D721Med (cell line): ENCODE measurements at regions not wholly inside any gene's neighbourhood (a gene's known extent, or its start where the extent isn't known, plus 50 kb on each side); places are given as distances from the start of the nearest gene placed in this dataset.

Experiments used
- DNase-seq: peaks from one replicate; pipeline ENCODE4 v3.0.0; 2011; ENCODE audit warnings: low spot score; ENCODE audit not compliant: insufficient read length
- FAIRE-seq: peaks from 2 replicates; lab custom pipeline; 2011; peaks lifted over from hg19 to GRCh38; lab: Jason Lieb, UNC
- CTCF ChIP-seq: IDR thresholded peaks from 2 replicates; pipeline ENCODE4 v1.5.1; 2012; ENCODE audit warnings: mild to moderate bottlenecking, control low read depth; ENCODE audit not compliant: insufficient read depth; ENCODE audit errors: missing control alignments

- DNase-seq (no peak), FAIRE-seq (no peak)
- TF ChIP-seq CTCF = no peak
Observed at GRCh38 chr2:145288650-145289496, 769.0 kb upstream of the ZEB2 start.

GRCh38 chr2:145287736-145288135 is 767.8 kb upstream of the ZEB2 start:
- no peak for FAIRE-seq

GRCh38 chr2:145286716-145287275 is 766.9 kb upstream of the ZEB2 start:
- FAIRE-seq = no peak
- TF ChIP-seq CTCF = no peak
- DNase-seq = no peak

More at GRCh38 chr2:145287736-145288135, 767.8 kb upstream of the ZEB2 start:
- no peak for TF ChIP-seq CTCF
- DNase-seq = no peak

GRCh38 chr2:145284551-145284950 is 764.6 kb upstream of the ZEB2 start:
- FAIRE-seq (no peak), DNase-seq (no peak)
- no peak for TF ChIP-seq CTCF

- FAIRE-seq (no peak), DNase-seq (no peak)
- no peak for TF ChIP-seq CTCF
Observed at GRCh38 chr2:145283131-145283530, 763.2 kb upstream of the ZEB2 start.

- TF ChIP-seq CTCF = no peak
- FAIRE-seq = no peak
- no peak for DNase-seq
Observed at GRCh38 chr2:145277922-145278321, 758.0 kb upstream of the ZEB2 start.

GRCh38 chr2:145273840-145274239 is 753.9 kb upstream of the ZEB2 start:
- DNase-seq = no peak
- no peak for FAIRE-seq
- TF ChIP-seq CTCF = no peak
